ENCODE measurements at regions not wholly inside any gene's neighbourhood (a gene's known extent, or its start where the extent isn't known, plus 50 kb on each side); places are given as distances from the start of the nearest gene placed in this dataset.

- peaks cover 4% of the 10 kb centered on the region; the same call in 1 of the 2 replicates for H3K9me3 ChIP-seq (ENCODE audit: insufficient read depth, low read depth, low read length)
- H3K9me2 ChIP-seq (replicated peaks; ENCODE audit: low read depth, low read length): no peaks in the 10 kb centered on the region
- H4K20me1 ChIP-seq (ENCODE audit: insufficient read depth, low read length, poor library complexity, severe bottlenecking): no peaks in the 10 kb centered on the region
- no peaks in the 10 kb centered on the region for H3K36me3 ChIP-seq (ENCODE audit: insufficient read depth, low read length)
- no peaks in the 10 kb centered on the region for H3F3A ChIP-seq (ENCODE audit: low read depth)
- H3K4me3 ChIP-seq (ENCODE audit: low read length, poor library complexity, severe bottlenecking): no peak overlapping the region
- H3K4me2 ChIP-seq (ENCODE audit: low read depth, low read length, poor library complexity, severe bottlenecking): no peak overlapping the region
- no peak overlapping the region for H3K9ac ChIP-seq (ENCODE audit: low read depth, low read length, poor library complexity, severe bottlenecking)
- H2AFZ ChIP-seq (ENCODE audit: low read length): no peak overlapping the region
- TF ChIP-seq EZH2phosphoT487 (IDR thresholded peaks at IDR 0.05; ENCODE audit: borderline replicate concordance): no peak
- TF ChIP-seq, protein P1, sequence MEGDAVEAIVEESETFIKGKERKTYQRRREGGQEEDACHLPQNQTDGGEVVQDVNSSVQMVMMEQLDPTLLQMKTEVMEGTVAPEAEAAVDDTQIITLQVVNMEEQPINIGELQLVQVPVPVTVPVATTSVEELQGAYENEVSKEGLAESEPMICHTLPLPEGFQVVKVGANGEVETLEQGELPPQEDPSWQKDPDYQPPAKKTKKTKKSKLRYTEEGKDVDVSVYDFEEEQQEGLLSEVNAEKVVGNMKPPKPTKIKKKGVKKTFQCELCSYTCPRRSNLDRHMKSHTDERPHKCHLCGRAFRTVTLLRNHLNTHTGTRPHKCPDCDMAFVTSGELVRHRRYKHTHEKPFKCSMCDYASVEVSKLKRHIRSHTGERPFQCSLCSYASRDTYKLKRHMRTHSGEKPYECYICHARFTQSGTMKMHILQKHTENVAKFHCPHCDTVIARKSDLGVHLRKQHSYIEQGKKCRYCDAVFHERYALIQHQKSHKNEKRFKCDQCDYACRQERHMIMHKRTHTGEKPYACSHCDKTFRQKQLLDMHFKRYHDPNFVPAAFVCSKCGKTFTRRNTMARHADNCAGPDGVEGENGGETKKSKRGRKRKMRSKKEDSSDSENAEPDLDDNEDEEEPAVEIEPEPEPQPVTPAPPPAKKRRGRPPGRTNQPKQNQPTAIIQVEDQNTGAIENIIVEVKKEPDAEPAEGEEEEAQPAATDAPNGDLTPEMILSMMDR (conservative IDR thresholded peaks at IDR 0.05; ENCODE audit: low read length): no peak
- no peaks in the 10 kb centered on the region for H3K79me2 ChIP-seq (ENCODE audit: insufficient read depth, low read length)
- no peaks in the 10 kb centered on the region for H3K27me3 ChIP-seq (ENCODE audit: insufficient read depth, low read length, poor library complexity, severe bottlenecking)
- no peaks in the 10 kb centered on the region for H3K4me1 ChIP-seq (ENCODE audit: insufficient read depth, low read length, poor library complexity, severe bottlenecking)
Measured at GRCh38 chr2:125125902-125126301, 1100.8 kb downstream of the CNTNAP5 start.

GRCh38 chr2:125160947-125161346 is 1135.9 kb downstream of the CNTNAP5 start:
- H2AFZ ChIP-seq (ENCODE audit: low read length): no peak overlapping the region
- no peaks in the 10 kb centered on the region for H4K20me1 ChIP-seq (ENCODE audit: insufficient read depth, low read length, poor library complexity, severe bottlenecking)
- H3K79me2 ChIP-seq (ENCODE audit: insufficient read depth, low read length): no peaks in the 10 kb centered on the region
- H3K4me3 ChIP-seq (ENCODE audit: low read length, poor library complexity, severe bottlenecking): no peak overlapping the region
- no peaks in the 10 kb centered on the region for H3K36me3 ChIP-seq (ENCODE audit: insufficient read depth, low read length)
- H3F3A ChIP-seq (ENCODE audit: low read depth): no peaks in the 10 kb centered on the region
- TF ChIP-seq, protein P1 (conservative IDR thresholded peaks at IDR 0.05; ENCODE audit: low read length): no peak
- TF ChIP-seq EZH2phosphoT487 (IDR thresholded peaks at IDR 0.05; ENCODE audit: borderline replicate concordance): no peak
- no peaks in the 10 kb centered on the region for H3K27me3 ChIP-seq (ENCODE audit: insufficient read depth, low read length, poor library complexity, severe bottlenecking)
- no peaks in the 10 kb centered on the region for H3K4me1 ChIP-seq (ENCODE audit: insufficient read depth, low read length, poor library complexity, severe bottlenecking)
- no peaks in the 10 kb centered on the region for H3K9me3 ChIP-seq (ENCODE audit: insufficient read depth, low read depth, low read length)
- H3K4me2 ChIP-seq (ENCODE audit: low read depth, low read length, poor library complexity, severe bottlenecking): no peak overlapping the region
- H3K9me2 ChIP-seq (replicated peaks; ENCODE audit: low read depth, low read length): no peaks in the 10 kb centered on the region
- H3K9ac ChIP-seq (ENCODE audit: low read depth, low read length, poor library complexity, severe bottlenecking): no peak overlapping the region

DNA sequence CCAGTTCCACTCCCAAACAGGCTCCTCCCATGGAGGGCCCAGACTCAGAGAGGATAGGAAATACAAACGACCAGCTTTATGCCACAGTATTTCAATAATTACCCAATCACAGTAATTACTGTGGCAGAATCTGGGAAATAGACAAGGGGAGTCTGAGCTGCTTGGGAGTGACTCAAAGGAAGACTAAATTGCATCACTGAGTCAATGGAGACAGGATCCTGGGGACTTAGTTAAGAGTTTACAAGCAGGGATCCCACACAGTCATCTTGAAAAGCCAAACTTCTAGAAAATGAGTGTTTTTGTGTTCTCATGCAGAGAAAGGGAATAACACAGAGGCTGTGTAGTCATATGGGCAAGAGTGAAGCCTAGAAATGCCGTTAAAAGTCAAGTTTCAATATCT is 1142.1 kb downstream of the CNTNAP5 start:
- Histone ChIP-seq H3K4me3 (ENCODE audit: low read length, poor library complexity, severe bottlenecking) (no peak overlapping the region), H3K79me2 (ENCODE audit: insufficient read depth, low read length) (no peaks in the 10 kb centered on the region), H3F3A (ENCODE audit: low read depth) (no peaks in the 10 kb centered on the region), H4K20me1 (ENCODE audit: insufficient read depth, low read length, poor library complexity, severe bottlenecking) (no peaks in the 10 kb centered on the region), H3K9ac (ENCODE audit: low read depth, low read length, poor library complexity, severe bottlenecking) (no peak overlapping the region), H3K9me2 (replicated peaks; ENCODE audit: low read depth, low read length) (no peaks in the 10 kb centered on the region), H2AFZ (ENCODE audit: low read length) (no peak overlapping the region), H3K36me3 (ENCODE audit: insufficient read depth, low read length) (no peaks in the 10 kb centered on the region), H3K27me3 (ENCODE audit: insufficient read depth, low read length, poor library complexity, severe bottlenecking) (no peaks in the 10 kb centered on the region), H3K4me1 (ENCODE audit: insufficient read depth, low read length, poor library complexity, severe bottlenecking) (no peaks in the 10 kb centered on the region), H3K4me2 (ENCODE audit: low read depth, low read length, poor library complexity, severe bottlenecking) (no peak overlapping the region), H3K9me3 (ENCODE audit: insufficient read depth, low read depth, low read length) (no peaks in the 10 kb centered on the region)
- TF ChIP-seq, protein P1 (conservative IDR thresholded peaks at IDR 0.05; ENCODE audit: low read length): no peak
- TF ChIP-seq EZH2phosphoT487 (IDR thresholded peaks at IDR 0.05; ENCODE audit: borderline replicate concordance): no peak

Data from Loucy (cell line).